GM18517 (cell line): ENCODE measurements at regions not wholly inside any gene's neighbourhood (a gene's known extent, or its start where the extent isn't known, plus 50 kb on each side); places are given as distances from the start of the nearest gene placed in this dataset.

Source experiments
- ATAC-seq: cut with Tn5 transposase; IDR thresholded peaks from one replicate; pipeline ENCODE4 v1.9.1; 2021; ENCODE audit warnings: mild to moderate bottlenecking, moderate library complexity; ENCODE audit not compliant: unreplicated experiment

DNA sequence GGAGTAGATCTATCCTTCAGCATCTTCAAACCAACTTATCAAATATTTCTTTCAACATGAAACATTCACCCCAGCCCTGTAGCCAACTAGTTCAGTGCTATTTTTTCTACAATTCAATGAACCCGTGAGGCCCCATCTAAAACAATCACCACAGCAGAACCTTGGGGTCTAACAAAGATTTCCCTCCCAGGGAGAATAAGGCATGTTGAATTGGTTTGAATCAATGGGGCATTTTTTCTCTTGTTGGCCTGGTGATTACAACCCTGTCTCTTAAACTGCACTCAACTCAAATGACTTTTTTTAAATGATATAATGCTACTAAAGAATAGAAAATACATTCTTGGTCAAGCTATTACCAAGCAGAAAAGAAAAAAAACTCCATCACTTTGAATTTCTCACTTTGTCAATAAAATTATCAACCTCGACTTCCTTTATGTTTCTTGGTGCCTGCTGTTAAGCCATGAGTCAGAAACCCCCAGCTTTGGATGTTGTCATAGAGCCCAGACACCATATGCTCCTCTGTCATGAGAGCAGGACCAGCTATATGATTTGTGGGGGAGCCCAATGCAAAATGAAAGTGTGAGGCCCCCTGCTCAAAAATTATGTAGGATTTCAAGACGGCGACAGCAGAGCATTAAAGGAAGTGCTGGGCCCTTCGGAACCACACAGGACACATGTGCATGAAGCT is 282.4 kb downstream of the MEIS1 start:
- no peak for ATAC-seq

- ATAC-seq, result no peak
Measured at GRCh38 chr2:66717973-66718372, 283.0 kb downstream of the MEIS1 start.

GRCh38 chr2:66721776-66722175 is 286.9 kb downstream of the MEIS1 start:
- no peak for ATAC-seq

DNA sequence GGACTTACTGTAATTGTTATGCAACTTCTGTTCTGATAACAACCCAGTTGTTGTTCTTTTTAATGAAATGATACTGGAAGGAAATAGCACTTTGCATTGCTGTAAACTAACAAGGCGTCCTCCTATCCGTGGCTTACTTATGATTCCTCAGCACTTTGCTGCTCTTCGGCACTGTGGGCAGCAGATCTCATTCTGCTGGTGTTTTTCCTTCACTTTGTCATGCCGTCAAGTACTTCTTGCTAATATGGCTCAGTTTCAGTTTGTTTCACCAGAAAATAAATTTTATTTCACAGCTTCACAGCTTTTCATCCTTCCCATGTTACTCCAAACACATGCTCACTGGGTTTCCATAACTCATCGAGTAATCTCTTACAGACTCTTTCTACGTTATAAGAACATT is 289.3 kb downstream of the MEIS1 start:
- no peak for ATAC-seq

GRCh38 chr2:66729416-66730330 is 294.7 kb downstream of the MEIS1 start:
- ATAC-seq, result no peak

DNA sequence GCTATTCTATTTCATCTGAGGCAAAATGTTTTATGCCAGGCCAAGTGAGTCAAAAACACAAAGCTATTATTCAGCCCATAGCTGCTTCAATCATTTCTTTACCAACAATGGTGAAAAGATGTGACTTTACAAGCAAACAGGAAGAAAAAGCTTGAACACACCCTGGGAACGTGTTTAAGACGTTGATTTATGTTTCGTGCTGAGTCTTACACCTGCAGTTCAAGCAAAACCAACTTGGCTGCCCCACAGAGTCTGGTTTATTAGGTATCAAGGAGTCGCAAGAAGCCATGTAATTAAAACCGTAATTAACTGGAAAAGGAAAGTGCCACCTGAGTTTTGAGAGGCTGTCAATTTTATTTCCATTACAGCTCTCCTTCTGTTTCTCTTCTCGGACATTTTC is 295.5 kb downstream of the MEIS1 start:
- no peak for ATAC-seq

- no peak for ATAC-seq
Measured at GRCh38 chr2:66733364-66733999, 298.6 kb downstream of the MEIS1 start.

- ATAC-seq, result no peak
Measured at GRCh38 chr2:66748939-66749338, 314.0 kb downstream of the MEIS1 start.

DNA sequence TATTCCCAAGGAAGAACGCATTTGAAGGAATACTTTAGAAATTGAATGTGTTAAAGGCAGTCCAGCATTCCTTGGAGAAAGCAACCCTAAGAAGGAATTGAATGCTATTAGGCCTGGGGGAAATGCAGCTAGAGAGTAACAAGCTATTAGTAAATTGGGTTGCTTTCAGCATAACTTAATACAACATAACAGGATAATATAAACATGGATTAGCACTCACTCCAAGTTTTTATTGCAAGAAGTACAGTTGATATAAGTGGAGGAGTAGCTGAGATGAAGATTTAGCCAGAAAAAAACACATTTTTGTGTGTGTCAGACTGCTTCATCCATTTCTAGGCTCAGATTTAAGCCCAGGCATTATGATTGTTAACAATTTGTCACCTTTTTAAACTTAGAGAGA is 314.6 kb downstream of the MEIS1 start:
- no peak for ATAC-seq

DNA sequence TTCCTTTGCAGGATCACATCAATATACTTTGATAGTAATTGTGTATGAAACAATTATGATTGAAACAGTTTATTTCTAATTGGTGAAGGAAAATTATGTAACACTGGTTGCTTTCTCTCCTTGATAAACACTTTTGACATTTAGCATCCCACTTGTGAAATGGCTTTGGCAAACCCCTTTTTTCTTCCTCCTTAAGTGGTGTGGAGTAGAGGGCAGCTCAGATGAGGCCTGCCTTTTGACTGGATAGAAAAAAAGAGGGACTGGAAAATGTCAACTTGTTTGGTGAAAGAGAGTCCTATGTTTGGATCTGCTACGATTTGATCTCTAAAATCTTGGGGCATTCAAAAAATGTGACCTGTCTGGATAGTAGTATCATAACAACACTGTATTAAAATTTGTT is 318.3 kb downstream of the MEIS1 start:
- no peak for ATAC-seq

DNA sequence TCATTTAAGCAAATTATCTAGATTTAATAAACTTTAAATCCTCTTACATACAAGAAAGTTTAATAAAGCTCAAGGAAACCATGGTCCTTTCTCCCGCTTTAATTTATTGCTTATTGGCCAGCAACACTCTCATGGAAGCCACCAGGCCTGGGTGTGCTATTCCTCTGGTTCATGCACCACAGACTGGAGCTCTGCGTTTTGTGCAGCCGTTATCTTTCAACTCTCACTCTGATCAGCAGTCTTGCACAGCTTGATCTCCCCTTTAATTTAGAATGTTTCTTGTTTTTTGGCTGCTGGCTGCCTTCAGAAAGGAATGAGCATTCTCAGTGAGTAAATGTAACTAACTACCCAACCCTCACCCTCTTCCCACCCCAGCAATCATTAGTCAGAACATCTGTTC is 318.7 kb downstream of the MEIS1 start:
- no peak for ATAC-seq

DNA sequence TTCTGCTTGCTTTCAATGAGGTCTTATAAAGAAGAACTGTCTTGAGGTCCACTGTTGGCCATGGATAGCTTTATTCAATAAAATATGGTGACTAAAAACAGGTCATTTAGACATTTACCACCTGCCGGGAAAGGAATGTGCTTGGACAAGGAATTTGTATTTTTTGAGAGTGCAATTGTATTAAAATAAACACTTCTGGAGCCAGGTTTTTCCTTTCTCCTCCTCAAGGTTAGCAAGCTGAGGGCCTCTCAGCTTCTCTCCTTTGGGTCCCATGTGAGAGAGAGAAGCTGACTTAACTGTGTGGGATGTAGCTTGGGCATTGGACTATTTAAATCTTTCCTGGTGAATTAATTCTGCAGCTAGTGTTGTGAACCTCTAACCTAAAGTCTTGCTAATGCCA is 321.0 kb downstream of the MEIS1 start:
- no peak for ATAC-seq

- ATAC-seq, result no peak
Measured at GRCh38 chr2:66761826-66762225, 326.9 kb downstream of the MEIS1 start.

DNA sequence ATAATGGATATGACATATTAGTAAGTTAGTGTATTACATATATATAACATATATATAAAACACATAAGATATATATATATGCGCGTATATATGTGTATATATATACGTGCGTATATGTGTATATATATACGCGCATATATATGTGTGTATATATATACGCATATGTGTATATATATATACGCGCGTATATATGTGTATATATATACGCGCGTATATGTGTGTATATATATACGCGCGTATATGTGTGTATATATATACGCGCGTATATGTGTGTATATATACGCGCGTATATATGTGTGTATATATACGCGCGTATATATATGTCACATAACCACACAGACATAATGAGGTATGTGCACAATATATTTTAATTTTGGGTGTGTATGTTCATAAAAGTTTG is 327.8 kb downstream of the MEIS1 start:
- no peak for ATAC-seq

- ATAC-seq, result no peak
Measured at GRCh38 chr2:66766582-66766981, 331.7 kb downstream of the MEIS1 start.

DNA sequence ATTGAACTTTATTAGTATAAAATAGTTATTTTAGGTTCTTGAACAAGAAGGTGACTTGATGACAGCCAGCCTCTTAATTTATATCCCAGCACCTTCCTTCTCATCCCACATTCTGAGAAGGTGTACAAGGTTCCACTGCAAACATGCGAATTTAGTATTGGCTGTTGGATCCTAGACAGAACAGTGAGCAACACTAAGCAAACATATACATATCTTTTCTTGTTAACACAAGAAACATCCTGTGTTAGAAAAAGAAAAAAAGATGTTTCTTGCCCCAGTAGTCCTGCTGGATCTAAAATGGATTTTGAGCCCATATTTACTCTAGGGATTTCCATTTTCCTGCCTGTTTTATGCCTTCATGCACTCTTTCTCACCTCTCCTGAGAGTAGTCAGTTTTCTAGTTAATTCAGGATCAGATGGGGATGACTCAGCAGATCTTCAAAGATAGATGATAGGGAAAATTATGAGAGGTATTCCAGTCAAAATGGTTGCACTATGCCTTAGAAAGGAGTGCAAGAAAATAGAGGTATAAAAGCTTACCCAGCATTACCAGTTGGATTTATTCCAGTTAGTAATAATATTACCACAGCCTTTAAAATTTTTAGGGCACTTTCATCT is 336.5 kb downstream of the MEIS1 start:
- no peak for ATAC-seq

DNA sequence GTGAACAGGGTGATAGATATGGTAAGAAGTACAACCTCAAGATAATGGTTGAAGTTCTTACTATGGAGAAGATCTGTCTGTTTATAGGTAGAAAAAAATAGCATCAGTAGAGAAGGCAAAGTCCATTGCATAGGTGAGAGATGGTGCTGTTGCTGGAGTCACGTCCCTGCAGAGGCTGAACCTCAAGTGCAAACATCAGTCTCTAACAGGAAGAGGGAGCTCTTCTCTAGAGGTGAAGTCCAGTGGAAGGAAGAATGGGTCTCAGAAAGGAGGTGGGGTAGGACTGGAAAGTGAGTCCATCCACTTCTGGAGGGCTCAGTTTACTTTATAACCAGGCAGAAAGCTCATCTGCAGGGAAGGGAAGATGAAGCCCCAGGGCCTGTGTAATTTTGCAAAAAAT is 337.7 kb downstream of the MEIS1 start:
- ATAC-seq, result no peak

DNA sequence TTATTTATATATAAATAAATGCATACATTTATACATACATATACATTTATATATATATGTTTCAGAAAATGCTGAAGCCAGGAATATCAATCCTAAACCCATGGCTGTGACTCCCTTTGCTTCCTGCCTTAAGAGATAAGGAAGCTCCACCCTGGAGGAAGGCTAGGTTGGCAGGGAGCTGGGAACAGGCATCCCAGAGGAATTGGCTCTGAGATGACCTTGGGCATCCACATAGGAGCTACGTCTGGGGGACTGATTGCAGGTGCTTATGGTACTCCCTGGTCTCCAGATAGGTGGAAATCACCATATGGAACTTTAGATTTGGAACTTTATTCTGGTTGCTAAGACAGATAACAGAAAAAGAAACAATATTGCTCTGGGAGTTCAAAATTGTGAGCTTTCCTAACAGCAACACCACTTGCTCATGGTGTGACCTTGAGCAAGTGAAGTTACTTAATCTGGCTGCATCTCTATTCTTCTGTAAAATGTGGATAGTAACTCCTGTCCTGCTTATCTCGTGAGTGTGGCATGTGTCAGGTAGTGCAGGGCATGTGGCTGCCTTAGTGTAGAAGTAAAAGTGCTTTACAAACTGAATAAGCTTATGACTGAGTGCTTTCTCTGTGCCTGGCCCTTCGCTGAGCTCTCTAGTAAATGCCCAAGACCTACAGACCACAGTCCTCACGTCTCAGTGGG is 341.0 kb downstream of the MEIS1 start:
- no peak for ATAC-seq

GRCh38 chr2:66781804-66782203 is 346.9 kb downstream of the MEIS1 start:
- no peak for ATAC-seq

DNA sequence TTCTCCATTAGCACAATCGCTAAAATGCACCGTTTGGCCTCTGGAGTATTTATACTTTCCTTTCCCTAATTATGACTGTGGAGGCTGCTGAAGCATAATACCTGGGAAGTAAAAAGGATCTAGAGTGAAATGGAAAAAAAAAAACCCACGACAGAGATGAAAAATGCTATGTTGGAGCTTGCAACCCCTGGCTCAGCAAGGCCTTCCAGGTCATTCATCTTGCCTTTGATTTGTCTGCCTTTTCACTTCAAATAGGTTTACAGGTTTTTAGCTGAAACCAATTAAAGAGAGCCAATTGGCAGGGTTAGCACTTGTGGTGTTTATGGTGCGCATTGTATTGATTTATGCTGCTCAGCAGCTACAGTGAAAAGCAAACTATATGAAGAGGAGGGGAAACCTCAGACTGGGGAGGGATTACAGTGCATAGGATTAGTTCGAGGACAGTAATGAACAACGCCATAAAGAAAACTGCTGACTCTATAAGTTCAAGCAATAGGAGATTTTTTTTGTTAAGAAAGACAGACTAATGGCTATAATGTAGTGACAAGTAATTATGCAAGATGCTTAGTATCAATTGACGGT is 347.9 kb downstream of the MEIS1 start:
- ATAC-seq, result no peak
